C4-2B (cell line): ENCODE measurements at regions not wholly inside any gene's neighbourhood (a gene's known extent, or its start where the extent isn't known, plus 50 kb on each side); places are given as distances from the start of the nearest gene placed in this dataset.

Experiments
- H3K27ac ChIP-seq: fragments of 450-650 bp; 2 replicates; pipeline ENCODE4 v1.5.1; 2017
- CTCF ChIP-seq: fragments of 450-650 bp; conservative IDR thresholded peaks from 2 replicates; pipeline ENCODE4 v1.5.1; 2017; ENCODE audit warnings: mild to moderate bottlenecking
- ZFX ChIP-seq: fragments of 450-650 bp; IDR thresholded peaks from 2 replicates; pipeline ENCODE4 v1.6.1; 2017

- no peak overlapping the region for H3K27ac ChIP-seq
- TF ChIP-seq ZFX (no peak), CTCF (no peak)
Observed at GRCh38 chr7:25611196-25611595, 382.9 kb upstream of the NPVF start.

GRCh38 chr7:25613912-25614311 lies 385.6 kb upstream of the NPVF start:
- TF ChIP-seq ZFX, result no peak
- TF ChIP-seq CTCF, result no peak
- no peak overlapping the region for H3K27ac ChIP-seq

- no peak overlapping the region for H3K27ac ChIP-seq
- TF ChIP-seq ZFX (no peak), CTCF (no peak)
Observed at GRCh38 chr7:25614415-25614814, 386.1 kb upstream of the NPVF start.

- no peak overlapping the region for H3K27ac ChIP-seq
- TF ChIP-seq ZFX, result no peak
- TF ChIP-seq CTCF, result no peak
Observed at GRCh38 chr7:25615003-25615402, 386.7 kb upstream of the NPVF start.

GRCh38 chr7:25615593-25615992 lies 387.3 kb upstream of the NPVF start:
- TF ChIP-seq CTCF (no peak), ZFX (no peak)
- no peak overlapping the region for H3K27ac ChIP-seq

- TF ChIP-seq ZFX (no peak), CTCF (no peak)
- H3K27ac ChIP-seq, result no peak overlapping the region
Observed at GRCh38 chr7:25617214-25617613, 388.9 kb upstream of the NPVF start.

GRCh38 chr7:25617673-25618072 lies 389.4 kb upstream of the NPVF start:
- TF ChIP-seq ZFX, result no peak
- TF ChIP-seq CTCF, result no peak
- no peak overlapping the region for H3K27ac ChIP-seq
